Lung (tissue), 11 donors: ENCODE measurements at regions not wholly inside any gene's neighbourhood (a gene's known extent, or its start where the extent isn't known, plus 50 kb on each side); places are given as distances from the start of the nearest gene placed in this dataset.

ENCODE experiments used
- ATAC-seq: fragments of 200-7000 bp; cut with Tn5 transposase; one replicate; pipeline ENCODE4 v1.9.1; 2020; ENCODE audit warnings: moderate number of reproducible peaks; ENCODE audit not compliant: insufficient read depth, low FRiP score
- DNase-seq, 3 donors: peaks; one replicate each; pipeline ENCODE4 v3.0.0-alpha.2; 2013 to 2017
- H3K27ac ChIP-seq, 2 donors: one replicate each; pipeline ENCODE4 v1.5.1; 2013; ENCODE audit warnings: mild to moderate bottlenecking in 2 of 2, moderate library complexity in 2 of 2, control low read depth in 1 of 2, inconsistent platforms in 1 of 2, low read depth in 1 of 2, low read length in 1 of 2
- H3K27me3 ChIP-seq, 3 donors: one replicate each; pipeline ENCODE4 v1.5.1; 2013; ENCODE audit warnings: low read length in 2 of 3; ENCODE audit not compliant: control insufficient read depth in 3 of 3, insufficient read depth in 3 of 3
- H3K36me3 ChIP-seq, 4 donors: one replicate each; pipeline ENCODE4 v1.5.1; 2013; ENCODE audit warnings: low read length in 4 of 4, mild to moderate bottlenecking in 1 of 4, moderate library complexity in 1 of 4; ENCODE audit not compliant: control insufficient read depth in 4 of 4, insufficient read depth in 4 of 4
- H3K4me1 ChIP-seq, 5 donors: one replicate each; pipeline ENCODE4 v1.5.1; 2013; ENCODE audit warnings: low read length in 5 of 5, mild to moderate bottlenecking in 2 of 5, moderate library complexity in 1 of 5; ENCODE audit not compliant: control insufficient read depth in 5 of 5, insufficient read depth in 5 of 5
- H3K4me3 ChIP-seq: one replicate; pipeline ENCODE4 v1.5.1; 2013; ENCODE audit warnings: mild to moderate bottlenecking, control low read depth, moderate library complexity
- H3K9ac ChIP-seq, 2 donors: one replicate each; pipeline ENCODE4 v1.5.1; 2013; ENCODE audit warnings: low read length in 2 of 2, control low read depth in 1 of 2; ENCODE audit not compliant: insufficient read depth in 1 of 2
- H3K9me3 ChIP-seq, 4 donors: one replicate each; pipeline ENCODE4 v1.5.1; 2013; ENCODE audit warnings: low read length in 3 of 4, mild to moderate bottlenecking in 1 of 4, moderate library complexity in 1 of 4; ENCODE audit not compliant: control insufficient read depth in 4 of 4, insufficient read depth in 3 of 4
- CTCF ChIP-seq: IDR thresholded peaks from 2 replicates; pipeline ENCODE4 v1.5.1; 2012; ENCODE audit warnings: mild to moderate bottlenecking; ENCODE audit errors: control extremely low read depth, extremely low read depth
- WGBS, 2 donors: extraction: QIAGEN DNeasy Blood & Tissue Kit; methylation state at CpG; one replicate each; pipeline ENCODE4 v1.1.7; 2013; 5-methylcytosine and 5-hydroxymethylcytosine counted together
- donor health status: control.
- donor health status: control.
- donor health status: Bipolar disorder and iron deficiency.
- donor health status: healthy.
- donor health status: DM: yes; HTN: yes; CAD: no.

GRCh38 chr5:35513612-35514011 is 104.1 kb upstream of the SPEF2 start:
- Histone ChIP-seq H3K4me1 (no peaks in the 10 kb centered on the region), H3K36me3 (no peaks in the 10 kb centered on the region), H3K27me3 (no peaks in the 10 kb centered on the region), H3K27ac (no peak overlapping the region), H3K9ac (no peak overlapping the region), H3K4me3 (no peak overlapping the region), H3K9me3 (peaks cover 0 to 6% (median 1%) of the 10 kb centered on the region in 4 donors)
- no peak for DNase-seq
- 97 to 99% methylated on average over 1 of the region's 1 CpG for WGBS, 2 donors
- ATAC-seq = no peak
- TF ChIP-seq CTCF = no peak

GRCh38 chr5:35502206-35502605 is 115.5 kb upstream of the SPEF2 start:
- no peak for TF ChIP-seq CTCF
- H3K9ac ChIP-seq = no peak overlapping the region
- WGBS, 2 donors = 61 to 74% methylated on average over 4 of the region's 4 CpGs
- H3K27ac ChIP-seq = no peak overlapping the region
- no peaks in the 10 kb centered on the region for H3K27me3 ChIP-seq
- ATAC-seq (no peak), DNase-seq (peak in 2 of 3 donors; percentile 50 to 51)
- H3K9me3 ChIP-seq = peaks cover 0 to 5% (median 3%) of the 10 kb centered on the region in 4 donors
- no peak overlapping the region for H3K4me3 ChIP-seq
- H3K36me3 ChIP-seq = no peaks in the 10 kb centered on the region
- no peaks in the 10 kb centered on the region for H3K4me1 ChIP-seq

GRCh38 chr5:35488791-35489190 is 128.9 kb upstream of the SPEF2 start:
- Histone ChIP-seq H3K9me3 (no peaks in the 10 kb centered on the region), H3K4me3 (no peak overlapping the region), H3K36me3 (no peaks in the 10 kb centered on the region), H3K4me1 (peaks cover 0 to 23% (median 8%) of the 10 kb centered on the region in 5 donors), H3K27ac (no peak overlapping the region), H3K9ac (no peak overlapping the region), H3K27me3 (no peaks in the 10 kb centered on the region)
- ATAC-seq = no peak
- TF ChIP-seq CTCF = no peak
- 71 to 76% methylated on average over 3 of the region's 3 CpGs for WGBS, 2 donors
- no peak for DNase-seq

GRCh38 chr5:35488055-35488454 is 129.6 kb upstream of the SPEF2 start:
- no peaks in the 10 kb centered on the region for H3K27me3 ChIP-seq
- peaks cover 0 to 30% (median 9%) of the 10 kb centered on the region in 5 donors for H3K4me1 ChIP-seq
- H3K9me3 ChIP-seq = no peaks in the 10 kb centered on the region
- DNase-seq (no peak), ATAC-seq (no peak)
- H3K9ac ChIP-seq = no peak overlapping the region
- no peak overlapping the region for H3K27ac ChIP-seq
- H3K36me3 ChIP-seq = no peaks in the 10 kb centered on the region
- H3K4me3 ChIP-seq = no peak overlapping the region
- TF ChIP-seq CTCF = no peak
- WGBS, 2 donors = 39 to 44% methylated on average over 1 of the region's 1 CpG
